AG04450 (cell line): ENCODE measurements at regions not wholly inside any gene's neighbourhood (a gene's known extent, or its start where the extent isn't known, plus 50 kb on each side); places are given as distances from the start of the nearest gene placed in this dataset.
"Not testable (repeated sequence)": the region's sequence is repeated elsewhere in the genome, so short reads cannot be mapped to it uniquely, and the experiment has no call there.

Experiments used
- CTCF ChIA-PET: fragments of 300-600, 350-600 bp; formaldehyde crosslinking; extraction: SDS; loops from one replicate; lab custom pipeline; 2022; ENCODE audit warnings: antibody characterized with exemption, inconsistent platforms; lab: Charles Lee
- POLR2A ChIA-PET: fragments of 350-600 bp; formaldehyde crosslinking; extraction: SDS; loops from one replicate; lab custom pipeline; 2021; ENCODE audit warnings: antibody characterized with exemption, inconsistent platforms; lab: Yijun Ruan, JAX
- DNase-seq: peaks from one replicate; pipeline ENCODE4 v3.0.0-alpha.2; 2011; ENCODE audit warnings: low read depth, low spot score
- H3K27ac ChIP-seq: one replicate; pipeline ENCODE4 v1.5.1; 2012; ENCODE audit warnings: low read depth, low read length, control low read depth
- H3K27me3 ChIP-seq: one replicate; pipeline ENCODE4 v1.6.0; 2012; ENCODE audit warnings: low read length; ENCODE audit not compliant: control insufficient read depth, insufficient read depth
- H3K4me3 ChIP-seq: 2 replicates; pipeline ENCODE4 v1.5.1; 2011; ENCODE audit warnings: mild to moderate bottlenecking, low read depth, low read length, control low read depth
- H3K9me3 ChIP-seq: 2 replicates; pipeline ENCODE4 v1.5.1; 2012; ENCODE audit warnings: low read length; ENCODE audit not compliant: control insufficient read depth, insufficient read depth
- CTCF ChIP-seq: IDR thresholded peaks from 2 replicates; pipeline ENCODE4 v1.5.1; 2011; ENCODE audit warnings: low read depth, low read length, control low read depth, inconsistent platforms

DNA sequence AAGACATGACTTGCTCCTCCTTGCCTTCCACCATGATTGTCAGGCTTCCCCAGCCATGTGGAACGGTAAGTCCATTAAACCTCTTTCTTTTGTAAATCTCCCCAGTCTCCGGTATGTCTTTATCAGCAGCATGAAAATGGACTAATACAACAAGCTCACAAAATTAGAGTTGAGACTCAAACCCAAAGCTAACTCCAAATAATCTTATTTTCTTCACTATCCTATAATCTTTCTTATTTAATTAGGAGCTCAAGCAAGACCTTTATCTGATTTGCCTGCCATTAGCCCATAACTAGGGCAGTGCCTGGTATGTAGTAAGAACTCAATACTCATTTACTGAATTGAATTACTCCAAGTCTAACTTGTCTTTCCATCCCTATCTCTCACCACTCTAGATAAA lies 289.2 kb downstream of the SUCLG1 start:
- POLR2A ChIA-PET = no interaction called here
- Histone ChIP-seq H3K27ac (no peak overlapping the region), H3K9me3 (no peaks in the 10 kb centered on the region), H3K4me3 (no peak overlapping the region), H3K27me3 (no peaks in the 10 kb centered on the region)
- CTCF ChIA-PET = no interaction called here
- DNase-seq = no peak
- TF ChIP-seq CTCF = no peak

DNA sequence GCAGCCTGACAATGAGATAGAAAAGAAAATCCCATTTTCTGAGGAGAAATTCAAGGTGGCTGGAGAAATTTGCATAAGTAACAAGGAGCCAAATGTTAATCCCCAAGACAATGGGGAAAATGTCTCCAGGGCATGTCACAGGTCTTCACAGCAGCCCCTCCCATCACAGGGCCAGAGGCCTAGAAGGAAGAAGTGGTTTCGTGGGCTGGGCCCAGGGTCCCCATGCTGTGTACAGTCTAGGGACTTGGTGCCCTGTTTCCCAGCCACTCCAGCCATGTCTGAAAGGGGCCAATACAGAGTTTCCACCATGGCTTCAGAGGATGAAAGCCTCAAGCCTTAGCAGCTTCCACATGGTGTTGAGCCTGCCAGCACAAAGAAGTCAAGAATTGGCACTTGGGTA lies 290.5 kb downstream of the SUCLG1 start:
- H3K27me3 ChIP-seq, H3K4me3 ChIP-seq, H3K27ac ChIP-seq, DNase-seq, H3K9me3 ChIP-seq, CTCF ChIA-PET, POLR2A ChIA-PET: not testable (repeated sequence)

GRCh38 chr2:84165256-84165655 lies 293.8 kb downstream of the SUCLG1 start:
- no peaks in the 10 kb centered on the region for H3K9me3 ChIP-seq
- H3K4me3 ChIP-seq = no peak overlapping the region
- ChIA-PET CTCF (no interaction called here), POLR2A (no interaction called here)
- H3K27me3 ChIP-seq = no peaks in the 10 kb centered on the region
- H3K27ac ChIP-seq = no peak overlapping the region
- TF ChIP-seq CTCF = no peak
- DNase-seq = no peak

DNA sequence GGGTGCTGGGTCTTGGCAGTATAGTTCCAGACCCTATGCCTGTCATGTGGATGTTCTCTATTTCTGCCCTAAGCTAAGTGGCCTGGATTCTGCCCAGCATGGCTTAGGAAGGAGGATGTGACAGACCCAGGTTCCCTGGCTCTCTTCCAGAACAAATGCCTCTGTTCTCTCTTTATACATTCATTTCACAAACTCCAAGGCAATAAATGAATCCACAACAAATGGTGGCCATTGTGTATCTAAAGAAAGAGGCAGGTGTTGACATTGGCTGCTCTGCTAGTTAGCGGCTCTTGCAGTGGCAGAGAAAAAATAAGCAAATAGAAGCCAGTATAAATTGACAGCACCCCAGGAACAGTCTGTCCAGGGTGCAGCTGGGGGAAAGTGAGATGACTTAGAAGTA lies 298.6 kb downstream of the SUCLG1 start:
- Histone ChIP-seq H3K4me3 (no peak overlapping the region), H3K27me3 (no peaks in the 10 kb centered on the region), H3K27ac (no peak overlapping the region), H3K9me3 (no peaks in the 10 kb centered on the region)
- no peak for TF ChIP-seq CTCF
- ChIA-PET POLR2A (no interaction called here), CTCF (no interaction called here)
- DNase-seq = no peak

DNA sequence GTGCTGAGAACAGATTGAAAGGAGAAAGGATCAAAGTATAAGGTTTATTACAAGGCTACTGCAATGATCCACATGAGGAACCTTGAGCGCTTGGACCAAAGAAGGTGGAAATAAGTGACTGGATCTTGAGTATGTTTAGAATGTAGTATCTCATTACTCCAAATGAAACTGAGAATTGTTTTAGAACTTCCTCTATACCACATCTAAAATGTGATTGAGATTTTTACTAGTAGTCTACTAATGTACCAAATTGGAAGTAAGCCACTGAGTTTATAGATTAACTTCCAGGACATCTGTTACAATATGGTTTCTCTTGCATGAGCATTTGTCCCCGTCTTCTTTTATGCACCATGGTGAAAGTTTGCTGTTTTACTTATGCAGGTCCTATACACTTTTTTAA lies 300.5 kb downstream of the SUCLG1 start:
- H3K9me3 ChIP-seq = no peaks in the 10 kb centered on the region
- POLR2A ChIA-PET = no interaction called here
- no peak for DNase-seq
- no peak overlapping the region for H3K4me3 ChIP-seq
- H3K27ac ChIP-seq = no peak overlapping the region
- CTCF ChIA-PET = no interaction called here
- no peak for TF ChIP-seq CTCF
- no peaks in the 10 kb centered on the region for H3K27me3 ChIP-seq

DNA sequence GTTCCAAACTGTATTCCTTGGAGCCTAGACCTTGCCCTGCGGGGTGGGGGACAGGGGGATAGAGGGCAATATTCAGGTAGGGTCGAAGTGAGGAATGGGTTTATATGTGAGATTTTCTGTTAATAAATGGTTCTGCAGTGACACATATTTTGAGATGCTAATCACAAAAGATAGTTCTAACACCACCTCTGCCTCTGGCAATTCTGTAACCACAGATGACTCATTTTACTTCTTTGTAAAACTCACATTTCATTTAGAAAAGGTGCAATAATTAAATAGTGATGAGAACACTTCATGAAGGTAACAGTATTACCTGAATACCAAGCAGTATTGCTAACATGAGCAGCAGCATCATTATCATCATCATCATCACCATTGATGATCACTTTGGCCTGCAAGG lies 306.6 kb downstream of the SUCLG1 start:
- H3K27ac ChIP-seq = no peak overlapping the region
- no peak overlapping the region for H3K4me3 ChIP-seq
- CTCF ChIA-PET = no interaction called here
- TF ChIP-seq CTCF = no peak
- H3K9me3 ChIP-seq = no peaks in the 10 kb centered on the region
- H3K27me3 ChIP-seq = no peaks in the 10 kb centered on the region
- POLR2A ChIA-PET = no interaction called here
- DNase-seq = no peak
